ENCODE measurements at regions not wholly inside any gene's neighbourhood (a gene's known extent, or its start where the extent isn't known, plus 50 kb on each side); places are given as distances from the start of the nearest gene placed in this dataset.
"Not testable (repeated sequence)": the region's sequence is repeated elsewhere in the genome, so short reads cannot be mapped to it uniquely, and the experiment has no call there.

DNA sequence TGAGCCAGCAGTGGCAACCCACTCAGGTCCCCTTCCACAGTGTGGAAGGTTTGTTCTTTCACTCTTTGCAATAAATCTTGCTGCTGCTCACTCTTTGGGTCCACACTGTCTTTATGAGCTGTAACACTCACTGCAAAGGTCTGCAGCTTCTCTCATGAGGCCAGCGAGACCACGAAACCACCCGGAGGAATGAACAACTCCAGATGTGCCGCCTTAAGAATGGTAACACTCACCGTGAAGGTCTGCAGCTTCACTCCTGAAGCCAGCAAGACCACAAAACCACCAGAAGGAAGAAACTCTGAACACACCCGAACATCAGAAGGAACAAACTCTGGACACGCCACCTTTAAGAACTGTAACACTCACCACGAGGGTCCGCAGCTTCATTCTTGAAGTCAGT lies 174.9 kb downstream of the ADAM29 start:
- H3K79me2 ChIP-seq (replicated peaks; ENCODE audit: insufficient read depth); H3K27ac Mint-ChIP-seq; H4K20me1 ChIP-seq (replicated peaks; ENCODE audit: insufficient read depth); H3K4me3 Mint-ChIP-seq; H2AFZ ChIP-seq; H3K27me3 Mint-ChIP-seq (ENCODE audit: insufficient read depth, low read depth, poor library complexity); H3K27ac ChIP-seq (ENCODE audit: low read depth); H3K4me2 ChIP-seq; ATAC-seq; H3K36me3 ChIP-seq (ENCODE audit: insufficient read depth); H3K9me2 ChIP-seq (ENCODE audit: insufficient read depth); H3F3A ChIP-seq (replicated peaks; ENCODE audit: low read depth); H3K27me3 ChIP-seq (ENCODE audit: insufficient read depth); H3K4me1 Mint-ChIP-seq; H3K4me3 ChIP-seq; H3K4me1 ChIP-seq (ENCODE audit: insufficient read depth); DNase-seq (ENCODE audit: low spot score): not testable (repeated sequence)
- H3K9me3 Mint-ChIP-seq = peaks cover 30% of the 10 kb centered on the region
- peaks cover 11% of the 10 kb centered on the region; the same call in 2 of the 3 replicates for H3K36me3 Mint-ChIP-seq (ENCODE audit: low read depth)

GRCh38 chr4:175103403-175103802 lies 185.2 kb downstream of the ADAM29 start:
- Mint-ChIP-seq H3K27ac (no peak overlapping the region), H3K36me3 (ENCODE audit: low read depth) (no peaks in the 10 kb centered on the region), H3K27me3 (ENCODE audit: insufficient read depth, low read depth, poor library complexity) (no peaks in the 10 kb centered on the region), H3K9me3 (no peaks in the 10 kb centered on the region), H3K4me3 (no peak overlapping the region), H3K4me1 (no peaks in the 10 kb centered on the region)
- H3K4me3 ChIP-seq = no peak overlapping the region
- H3K9me2 ChIP-seq (ENCODE audit: insufficient read depth) = no peaks in the 10 kb centered on the region
- H2AFZ ChIP-seq = no peak overlapping the region
- no peak overlapping the region for H3K27ac ChIP-seq (ENCODE audit: low read depth)
- no peaks in the 10 kb centered on the region for H4K20me1 ChIP-seq (replicated peaks; ENCODE audit: insufficient read depth)
- no peaks in the 10 kb centered on the region for H3K27me3 ChIP-seq (ENCODE audit: insufficient read depth)
- H3K4me1 ChIP-seq (ENCODE audit: insufficient read depth) = no peaks in the 10 kb centered on the region
- no peak for ATAC-seq
- H3F3A ChIP-seq (replicated peaks; ENCODE audit: low read depth) = no peaks in the 10 kb centered on the region
- H3K4me2 ChIP-seq = no peak overlapping the region
- H3K79me2 ChIP-seq (replicated peaks; ENCODE audit: insufficient read depth) = no peaks in the 10 kb centered on the region
- no peaks in the 10 kb centered on the region for H3K36me3 ChIP-seq (ENCODE audit: insufficient read depth)
- DNase-seq (ENCODE audit: low spot score) = no peak
- TF ChIP-seq, protein P1, sequence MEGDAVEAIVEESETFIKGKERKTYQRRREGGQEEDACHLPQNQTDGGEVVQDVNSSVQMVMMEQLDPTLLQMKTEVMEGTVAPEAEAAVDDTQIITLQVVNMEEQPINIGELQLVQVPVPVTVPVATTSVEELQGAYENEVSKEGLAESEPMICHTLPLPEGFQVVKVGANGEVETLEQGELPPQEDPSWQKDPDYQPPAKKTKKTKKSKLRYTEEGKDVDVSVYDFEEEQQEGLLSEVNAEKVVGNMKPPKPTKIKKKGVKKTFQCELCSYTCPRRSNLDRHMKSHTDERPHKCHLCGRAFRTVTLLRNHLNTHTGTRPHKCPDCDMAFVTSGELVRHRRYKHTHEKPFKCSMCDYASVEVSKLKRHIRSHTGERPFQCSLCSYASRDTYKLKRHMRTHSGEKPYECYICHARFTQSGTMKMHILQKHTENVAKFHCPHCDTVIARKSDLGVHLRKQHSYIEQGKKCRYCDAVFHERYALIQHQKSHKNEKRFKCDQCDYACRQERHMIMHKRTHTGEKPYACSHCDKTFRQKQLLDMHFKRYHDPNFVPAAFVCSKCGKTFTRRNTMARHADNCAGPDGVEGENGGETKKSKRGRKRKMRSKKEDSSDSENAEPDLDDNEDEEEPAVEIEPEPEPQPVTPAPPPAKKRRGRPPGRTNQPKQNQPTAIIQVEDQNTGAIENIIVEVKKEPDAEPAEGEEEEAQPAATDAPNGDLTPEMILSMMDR (conservative IDR thresholded peaks at IDR 0.05; ENCODE audit: low read depth in 2 of 2) = no peak
- TF ChIP-seq EZH2phosphoT487 (IDR thresholded peaks at IDR 0.05; ENCODE audit: unreplicated experiment) (no peak), CREB1 (CRISPR knock-in tag; IDR thresholded peaks at IDR 0.05; ENCODE audit: low read depth) (no peak), ZNF114 (CRISPR knock-in tag; IDR thresholded peaks at IDR 0.05) (no peak), POLR2AphosphoS5 (IDR thresholded peaks at IDR 0.05; ENCODE audit: low read depth) (no peak), ZNF462 (CRISPR knock-in tag; IDR thresholded peaks at IDR 0.05) (no peak), ZNF331 (CRISPR knock-in tag; IDR thresholded peaks at IDR 0.05; ENCODE audit: low read depth) (no peak), JUNB (IDR thresholded peaks at IDR 0.05; ENCODE audit: unreplicated experiment) (no peak), EZH2 (IDR thresholded peaks at IDR 0.05; ENCODE audit: low read depth, unreplicated experiment) (no peak), NANOG (IDR thresholded peaks at IDR 0.05; ENCODE audit: borderline replicate concordance) (no peak)
- TF ChIP-seq, protein P2, sequence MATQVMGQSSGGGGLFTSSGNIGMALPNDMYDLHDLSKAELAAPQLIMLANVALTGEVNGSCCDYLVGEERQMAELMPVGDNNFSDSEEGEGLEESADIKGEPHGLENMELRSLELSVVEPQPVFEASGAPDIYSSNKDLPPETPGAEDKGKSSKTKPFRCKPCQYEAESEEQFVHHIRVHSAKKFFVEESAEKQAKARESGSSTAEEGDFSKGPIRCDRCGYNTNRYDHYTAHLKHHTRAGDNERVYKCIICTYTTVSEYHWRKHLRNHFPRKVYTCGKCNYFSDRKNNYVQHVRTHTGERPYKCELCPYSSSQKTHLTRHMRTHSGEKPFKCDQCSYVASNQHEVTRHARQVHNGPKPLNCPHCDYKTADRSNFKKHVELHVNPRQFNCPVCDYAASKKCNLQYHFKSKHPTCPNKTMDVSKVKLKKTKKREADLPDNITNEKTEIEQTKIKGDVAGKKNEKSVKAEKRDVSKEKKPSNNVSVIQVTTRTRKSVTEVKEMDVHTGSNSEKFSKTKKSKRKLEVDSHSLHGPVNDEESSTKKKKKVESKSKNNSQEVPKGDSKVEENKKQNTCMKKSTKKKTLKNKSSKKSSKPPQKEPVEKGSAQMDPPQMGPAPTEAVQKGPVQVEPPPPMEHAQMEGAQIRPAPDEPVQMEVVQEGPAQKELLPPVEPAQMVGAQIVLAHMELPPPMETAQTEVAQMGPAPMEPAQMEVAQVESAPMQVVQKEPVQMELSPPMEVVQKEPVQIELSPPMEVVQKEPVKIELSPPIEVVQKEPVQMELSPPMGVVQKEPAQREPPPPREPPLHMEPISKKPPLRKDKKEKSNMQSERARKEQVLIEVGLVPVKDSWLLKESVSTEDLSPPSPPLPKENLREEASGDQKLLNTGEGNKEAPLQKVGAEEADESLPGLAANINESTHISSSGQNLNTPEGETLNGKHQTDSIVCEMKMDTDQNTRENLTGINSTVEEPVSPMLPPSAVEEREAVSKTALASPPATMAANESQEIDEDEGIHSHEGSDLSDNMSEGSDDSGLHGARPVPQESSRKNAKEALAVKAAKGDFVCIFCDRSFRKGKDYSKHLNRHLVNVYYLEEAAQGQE (IDR thresholded peaks at IDR 0.05; ENCODE audit: unreplicated experiment) = no peak

Data from GM23338 (cell line).